Hepatocyte (in vitro differentiated cells): ENCODE measurements at regions not wholly inside any gene's neighbourhood (a gene's known extent, or its start where the extent isn't known, plus 50 kb on each side); places are given as distances from the start of the nearest gene placed in this dataset.
"Not testable (repeated sequence)": the region's sequence is repeated elsewhere in the genome, so short reads cannot be mapped to it uniquely, and the experiment has no call there.

Experiments used
- DNase-seq: peaks from one replicate; pipeline ENCODE4 v3.0.0-alpha.2; 2016; ENCODE audit warnings: low spot score
- H2AFZ ChIP-seq: fragments of 200-600 bp; sonication (generic); 2 replicates; pipeline ENCODE4 v1.6.0; 2016; ENCODE audit warnings: antibody characterized with exemption, mild to moderate bottlenecking
- H3K27ac ChIP-seq: fragments of 200-600 bp; sonication (generic); 2 replicates; pipeline ENCODE4 v1.5.1; 2016; ENCODE audit warnings: mild to moderate bottlenecking
- H3K27me3 ChIP-seq: fragments of 200-600 bp; sonication (generic); 2 replicates; pipeline ENCODE4 v1.6.1; 2016
- H3K36me3 ChIP-seq: fragments of 200-600 bp; sonication (generic); replicated peaks from 2 replicates; pipeline ENCODE4 v1.5.1; 2016; ENCODE audit warnings: low read depth; ENCODE audit not compliant: insufficient read depth
- H3K4me1 ChIP-seq: fragments of 200-600 bp; sonication (generic); 2 replicates; pipeline ENCODE4 v1.5.1; 2016; ENCODE audit warnings: mild to moderate bottlenecking, moderate library complexity; ENCODE audit not compliant: insufficient read depth
- H3K4me2 ChIP-seq: fragments of 200-600 bp; sonication (generic); 2 replicates; pipeline ENCODE4 v1.6.0; 2016
- H3K4me3 ChIP-seq: fragments of 200-600 bp; sonication (generic); 2 replicates; pipeline ENCODE4 v1.5.1; 2016; ENCODE audit warnings: mild to moderate bottlenecking
- H3K79me2 ChIP-seq: fragments of 200-600 bp; sonication (generic); 2 replicates; pipeline ENCODE4 v1.6.0; 2017; ENCODE audit warnings: mild to moderate bottlenecking
- H3K9me2 ChIP-seq: fragments of 200-600 bp; sonication (generic); replicated peaks from 2 replicates; pipeline ENCODE4 v1.6.0; 2017; ENCODE audit warnings: mild to moderate bottlenecking; ENCODE audit not compliant: insufficient read depth
- H3K9me3 ChIP-seq: fragments of 200-600 bp; sonication (generic); 2 replicates; pipeline ENCODE4 v1.5.1; 2016; ENCODE audit warnings: low read depth, mild to moderate bottlenecking
- H4K20me1 ChIP-seq: fragments of 200-600 bp; sonication (generic); 2 replicates; pipeline ENCODE4 v1.6.0; 2016; ENCODE audit warnings: mild to moderate bottlenecking; ENCODE audit not compliant: insufficient read depth, poor library complexity, severe bottlenecking
- CTCF ChIP-seq: fragments of 200-600 bp; sonication (generic); IDR thresholded peaks from 2 replicates; pipeline ENCODE4 v1.5.1; 2016; ENCODE audit warnings: antibody characterized with exemption, mild to moderate bottlenecking; ENCODE audit not compliant: poor library complexity
- EZH2 ChIP-seq: fragments of 200-600 bp; sonication (generic); IDR thresholded peaks from 2 replicates; pipeline ENCODE4 v1.6.1; 2016; ENCODE audit warnings: antibody characterized with exemption, mild to moderate bottlenecking, borderline replicate concordance
- EZH2phosphoT487 ChIP-seq: fragments of 200-600 bp; sonication (generic); IDR thresholded peaks from one replicate; pipeline ENCODE4 v1.6.1; 2018; ENCODE audit warnings: antibody characterized with exemption, mild to moderate bottlenecking, low read depth, moderate library complexity; ENCODE audit not compliant: unreplicated experiment, severe bottlenecking
- WGBS: methylation state at CpG from one replicate; pipeline ENCODE4 v1.1.6; 2016; ENCODE audit warnings: low lambda C conversion rate; ENCODE audit errors: missing lambda C conversion rate; 5-methylcytosine and 5-hydroxymethylcytosine counted together

GRCh38 chr18:55900380-55900779 is 312.4 kb upstream of the TCF4 start:
- Histone ChIP-seq H3K9me2 (no peaks in the 10 kb centered on the region), H4K20me1 (no peaks in the 10 kb centered on the region), H3K36me3 (no peaks in the 10 kb centered on the region), H3K79me2 (no peaks in the 10 kb centered on the region), H3K9me3 (no peaks in the 10 kb centered on the region), H3K4me3 (no peak overlapping the region), H3K27me3 (no peaks in the 10 kb centered on the region), H3K4me2 (no peak overlapping the region), H2AFZ (no peak overlapping the region), H3K4me1 (no peaks in the 10 kb centered on the region), H3K27ac (no peak overlapping the region)
- DNase-seq, result no peak
- TF ChIP-seq EZH2phosphoT487 (no peak), CTCF (no peak), EZH2 (no peak)
- WGBS, result 63% methylated on average over 2 of the region's 2 CpGs

GRCh38 chr18:55897091-55897689 is 309.2 kb upstream of the TCF4 start:
- peak; percentile 10 for DNase-seq
- H3K4me2 ChIP-seq, result no peak overlapping the region
- no peaks in the 10 kb centered on the region for H3K27me3 ChIP-seq
- H3K4me3 ChIP-seq, result no peak overlapping the region
- WGBS, result 65% methylated on average over 3 of the region's 3 CpGs
- H3K4me1 ChIP-seq, result no peaks in the 10 kb centered on the region
- no peak for TF ChIP-seq CTCF
- H4K20me1 ChIP-seq, result no peaks in the 10 kb centered on the region
- H3K79me2 ChIP-seq, result no peaks in the 10 kb centered on the region
- no peaks in the 10 kb centered on the region for H3K36me3 ChIP-seq
- no peaks in the 10 kb centered on the region for H3K9me3 ChIP-seq
- H2AFZ ChIP-seq, result no peak overlapping the region
- H3K9me2 ChIP-seq, result no peaks in the 10 kb centered on the region
- no peak overlapping the region for H3K27ac ChIP-seq

- Histone ChIP-seq H3K9me2 (no peaks in the 10 kb centered on the region), H3K27ac (no peak overlapping the region), H3K4me3 (no peak overlapping the region), H2AFZ (no peak overlapping the region), H3K9me3 (no peaks in the 10 kb centered on the region), H4K20me1 (no peaks in the 10 kb centered on the region), H3K27me3 (no peaks in the 10 kb centered on the region), H3K4me2 (no peak overlapping the region), H3K4me1 (no peaks in the 10 kb centered on the region), H3K36me3 (no peaks in the 10 kb centered on the region), H3K79me2 (no peaks in the 10 kb centered on the region)
- WGBS, result 94% methylated on average over 5 of the region's 5 CpGs
- TF ChIP-seq CTCF (no peak), EZH2 (no peak), EZH2phosphoT487 (no peak)
- no peak for DNase-seq
Observed at GRCh38 chr18:55893948-55894347, 306.0 kb upstream of the TCF4 start.

GRCh38 chr18:55892862-55893813 is 305.1 kb upstream of the TCF4 start:
- H3K79me2 ChIP-seq, H2AFZ ChIP-seq, H4K20me1 ChIP-seq, H3K4me1 ChIP-seq, H3K9me3 ChIP-seq, H3K27ac ChIP-seq, H3K4me2 ChIP-seq, DNase-seq, H3K4me3 ChIP-seq, H3K27me3 ChIP-seq, H3K36me3 ChIP-seq, H3K9me2 ChIP-seq: not testable (repeated sequence)
- 84% methylated on average over 28 of the region's 28 CpGs for WGBS
